Adrenal gland (tissue), 5 donors: ENCODE measurements at regions not wholly inside any gene's neighbourhood (a gene's known extent, or its start where the extent isn't known, plus 50 kb on each side); places are given as distances from the start of the nearest gene placed in this dataset.

Source experiments
- POLR2A ChIP-seq, 2 donors: fragments of 450-650 bp; IDR thresholded peaks; one replicate each; pipeline ENCODE4 v1.6.1; 2017; ENCODE audit warnings: antibody characterized with exemption in 2 of 2, mild to moderate bottlenecking in 2 of 2, moderate library complexity in 1 of 2
- TF ChIP-seq, protein P1 (sequence below), 6 experiments: fragments of 450-650 bp in 4 of 6; fragments of 200-600 bp in 2 of 6; sonication (generic) in 1 of 6; IDR thresholded peaks; 1 replicate in 5 of 6; 2 replicates in 1 of 6; pipeline versions ENCODE4 v1.5.1 to v1.8.0; 2016 to 2021; ENCODE audit warnings: antibody characterized with exemption in 6 of 6, mild to moderate bottlenecking in 2 of 6, moderate library complexity in 1 of 6
- donor health status: DM: no; HTN: no; CAD: no.

DNA sequence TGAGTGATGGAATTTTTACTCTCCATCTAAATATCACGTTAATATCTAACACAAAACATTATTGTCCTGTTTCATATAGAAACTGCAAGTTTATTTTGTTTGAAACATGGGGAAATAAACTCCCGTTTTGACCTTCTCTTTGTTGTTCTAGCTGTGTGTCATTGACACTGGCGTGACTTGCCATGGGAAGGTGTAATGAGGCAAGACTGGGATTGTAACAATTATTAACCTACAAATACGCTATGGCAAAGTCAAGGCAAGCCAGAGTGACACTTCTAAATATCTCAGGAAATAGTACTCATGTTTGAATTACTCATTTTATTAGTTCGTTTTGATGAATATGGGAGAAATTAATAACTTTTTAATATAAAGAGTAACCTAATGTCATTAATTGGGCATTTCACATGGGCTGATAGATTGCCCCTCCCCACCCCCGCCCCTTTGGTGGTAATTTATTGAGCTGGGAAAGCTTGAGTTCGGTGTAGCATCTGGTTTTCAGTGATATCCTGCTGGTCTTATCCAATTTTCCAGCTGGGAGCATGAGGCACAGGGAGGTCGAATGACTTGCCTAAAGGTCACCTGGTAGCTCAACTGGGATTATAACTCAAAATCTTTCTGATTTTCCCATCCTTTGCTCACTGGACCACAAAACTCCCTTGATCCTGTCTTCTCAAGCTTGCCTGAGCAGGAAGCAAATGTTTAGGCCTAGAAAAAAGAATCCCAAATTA, 380.6 kb upstream of the JAG1 start:
- TF ChIP-seq, protein P1, sequence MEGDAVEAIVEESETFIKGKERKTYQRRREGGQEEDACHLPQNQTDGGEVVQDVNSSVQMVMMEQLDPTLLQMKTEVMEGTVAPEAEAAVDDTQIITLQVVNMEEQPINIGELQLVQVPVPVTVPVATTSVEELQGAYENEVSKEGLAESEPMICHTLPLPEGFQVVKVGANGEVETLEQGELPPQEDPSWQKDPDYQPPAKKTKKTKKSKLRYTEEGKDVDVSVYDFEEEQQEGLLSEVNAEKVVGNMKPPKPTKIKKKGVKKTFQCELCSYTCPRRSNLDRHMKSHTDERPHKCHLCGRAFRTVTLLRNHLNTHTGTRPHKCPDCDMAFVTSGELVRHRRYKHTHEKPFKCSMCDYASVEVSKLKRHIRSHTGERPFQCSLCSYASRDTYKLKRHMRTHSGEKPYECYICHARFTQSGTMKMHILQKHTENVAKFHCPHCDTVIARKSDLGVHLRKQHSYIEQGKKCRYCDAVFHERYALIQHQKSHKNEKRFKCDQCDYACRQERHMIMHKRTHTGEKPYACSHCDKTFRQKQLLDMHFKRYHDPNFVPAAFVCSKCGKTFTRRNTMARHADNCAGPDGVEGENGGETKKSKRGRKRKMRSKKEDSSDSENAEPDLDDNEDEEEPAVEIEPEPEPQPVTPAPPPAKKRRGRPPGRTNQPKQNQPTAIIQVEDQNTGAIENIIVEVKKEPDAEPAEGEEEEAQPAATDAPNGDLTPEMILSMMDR (IDR thresholded peaks at IDR 0.05): no peak
- no peak for TF ChIP-seq POLR2A (IDR thresholded peaks at IDR 0.05)
